HG03025 (cell line): ENCODE measurements at regions not wholly inside any gene's neighbourhood (a gene's known extent, or its start where the extent isn't known, plus 50 kb on each side); places are given as distances from the start of the nearest gene placed in this dataset.
"Not testable (repeated sequence)": the region's sequence is repeated elsewhere in the genome, so short reads cannot be mapped to it uniquely, and the experiment has no call there.

ENCODE experiments used
- ATAC-seq: cut with Tn5 transposase; IDR thresholded peaks from one replicate; pipeline ENCODE4 v1.9.1; 2021; ENCODE audit warnings: mild to moderate bottlenecking, moderate library complexity; ENCODE audit not compliant: unreplicated experiment, low FRiP score

DNA sequence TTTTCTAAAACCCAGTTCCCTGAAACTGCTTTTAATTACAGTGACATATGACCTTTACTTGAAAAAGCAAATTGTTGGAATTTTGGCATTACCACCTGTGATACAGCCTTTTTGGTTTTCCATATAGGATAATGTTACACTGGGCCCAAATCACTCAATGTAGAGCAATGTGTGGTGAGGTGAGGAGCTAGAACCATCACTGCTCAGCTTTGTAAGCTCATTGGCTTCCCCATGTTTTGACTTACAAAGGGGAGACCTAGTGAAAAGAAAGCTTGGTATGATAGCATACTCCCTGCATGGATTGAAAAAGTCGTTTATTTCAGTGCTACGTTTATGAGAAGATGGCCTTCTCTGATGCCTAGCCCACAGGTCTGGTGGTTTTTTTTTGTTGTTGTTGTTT lies 470.4 kb upstream of the EPHA7 start:
- no peak for ATAC-seq

GRCh38 chr6:93886416-93886815 lies 467.1 kb upstream of the EPHA7 start:
- ATAC-seq, result no peak

- no peak for ATAC-seq
Observed at GRCh38 chr6:93859971-93860370, 440.6 kb upstream of the EPHA7 start.

GRCh38 chr6:93858213-93858612 lies 438.9 kb upstream of the EPHA7 start:
- ATAC-seq, result no peak

DNA sequence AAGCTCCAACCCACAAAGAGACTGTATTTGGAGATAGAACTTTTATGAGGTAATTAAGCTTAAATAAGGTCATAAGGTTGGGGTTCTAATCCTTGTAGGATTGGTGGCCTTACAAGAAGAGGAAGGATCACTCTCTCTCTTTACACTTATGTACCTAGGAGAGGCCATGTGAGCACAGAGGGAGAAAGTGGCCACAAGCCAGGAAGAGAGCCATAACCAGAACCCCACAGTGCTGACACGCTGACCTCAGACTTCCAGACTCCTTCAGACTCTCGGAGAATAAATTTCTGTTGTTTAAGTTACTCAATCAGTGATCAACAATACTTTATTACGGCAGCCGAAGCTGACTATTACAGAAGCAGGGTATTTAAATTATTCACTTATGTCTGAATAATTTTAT lies 430.5 kb upstream of the EPHA7 start:
- ATAC-seq, result no peak

DNA sequence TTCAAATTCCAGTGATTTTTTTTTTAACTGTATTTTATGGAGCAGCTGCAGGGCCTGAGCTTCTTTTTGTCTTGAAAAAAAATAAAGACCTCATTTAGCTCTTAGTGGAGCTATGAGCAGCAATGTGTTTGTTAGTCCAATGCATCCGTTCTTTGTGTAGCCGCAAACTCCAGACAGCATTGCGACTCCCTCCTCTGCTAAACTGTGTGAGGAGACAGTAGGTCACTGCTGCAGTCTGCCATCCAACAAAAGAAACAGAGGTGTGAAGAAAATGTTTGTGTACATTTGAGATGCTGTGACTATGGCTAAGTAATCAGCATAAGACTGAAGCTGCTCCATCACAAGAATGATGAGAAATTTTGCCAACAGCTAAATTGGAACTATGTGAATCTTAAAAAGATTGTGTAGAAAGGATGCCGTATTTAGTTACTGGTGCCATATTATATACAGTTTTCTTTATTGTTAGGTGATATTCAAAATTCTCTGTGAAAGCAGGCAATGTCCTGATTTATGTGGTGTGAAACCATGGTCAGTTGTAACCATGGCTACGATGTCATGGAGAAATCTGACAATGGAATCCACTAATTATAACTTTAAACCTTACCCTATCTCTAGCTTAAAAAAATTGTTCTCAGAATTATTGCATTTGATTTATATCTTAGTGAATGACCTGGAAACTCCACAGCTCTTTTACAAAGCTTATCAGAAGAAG lies 428.8 kb upstream of the EPHA7 start:
- ATAC-seq, result no peak

DNA sequence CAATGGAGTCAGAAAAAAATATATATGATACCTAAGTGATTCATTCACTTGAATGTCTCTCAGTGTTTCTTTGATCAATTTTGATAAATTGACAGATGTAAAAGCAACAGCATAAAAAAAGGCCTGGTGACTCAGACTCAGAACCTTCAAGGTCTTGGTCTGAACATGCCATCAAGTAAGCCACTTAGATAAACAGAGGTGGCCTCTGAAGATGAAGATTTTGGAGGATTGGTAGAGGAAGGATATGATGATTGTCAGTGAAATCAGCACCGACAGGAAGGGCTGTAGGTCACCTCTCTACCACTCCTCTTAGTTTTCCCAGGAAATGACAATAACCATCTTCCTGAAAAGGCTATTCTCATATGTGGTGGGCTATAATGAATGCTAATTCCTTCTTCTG lies 422.8 kb upstream of the EPHA7 start:
- no peak for ATAC-seq

DNA sequence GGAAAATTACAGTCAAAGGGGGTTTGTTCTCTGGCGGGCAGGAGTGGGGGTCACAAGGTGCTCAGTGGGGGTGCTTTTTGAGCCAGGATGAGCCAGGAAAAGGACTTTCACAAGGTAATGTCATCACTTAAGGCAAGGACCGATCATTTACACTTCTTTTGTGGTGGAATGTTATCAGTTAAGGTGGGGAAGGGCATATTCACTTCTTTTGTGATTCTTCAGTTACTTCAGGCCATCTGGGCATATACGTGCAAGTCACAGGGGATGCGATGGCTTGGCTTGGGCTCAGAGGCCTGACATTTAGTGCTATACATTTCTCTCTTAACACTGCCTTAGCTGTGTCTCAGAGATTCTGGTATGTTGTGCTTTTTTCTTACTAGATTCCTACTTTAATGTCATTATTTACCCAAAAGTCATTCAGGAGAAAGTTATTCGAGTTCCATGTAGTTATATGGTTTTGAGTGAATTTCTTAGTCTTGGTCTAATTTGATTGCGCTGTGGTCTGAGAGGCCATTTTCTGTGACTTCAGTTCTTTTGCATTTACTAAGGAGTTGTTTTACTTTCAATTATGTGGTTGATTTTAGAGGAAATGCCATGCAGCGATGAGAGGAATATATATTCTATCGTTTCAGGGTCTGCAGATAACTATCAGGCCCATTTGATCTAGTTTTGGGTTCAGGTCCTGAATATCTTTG lies 416.2 kb upstream of the EPHA7 start:
- not testable (repeated sequence) for ATAC-seq

- not testable (repeated sequence) for ATAC-seq
Observed at GRCh38 chr6:93835026-93835425, 415.7 kb upstream of the EPHA7 start.

DNA sequence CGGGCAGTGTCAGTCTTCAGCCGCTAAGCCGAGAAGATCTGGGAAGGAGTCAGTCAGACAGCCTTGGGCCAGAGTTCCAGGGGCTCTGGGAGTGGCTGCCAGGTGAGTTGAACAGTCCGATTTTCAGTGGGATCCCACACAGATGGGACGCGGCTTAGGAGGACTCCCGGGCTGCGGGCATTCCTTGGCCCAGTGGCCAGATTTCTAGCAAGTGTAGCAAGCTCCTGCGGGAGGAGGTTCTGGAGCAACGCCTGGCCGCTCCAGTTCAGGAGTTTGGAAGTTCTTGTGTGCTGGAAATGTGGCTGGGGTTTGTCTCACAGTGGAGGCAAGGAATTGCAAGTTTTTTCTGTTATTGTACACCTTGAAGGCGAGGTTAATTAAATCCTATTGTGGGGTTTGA lies 414.0 kb upstream of the EPHA7 start:
- ATAC-seq, result not testable (repeated sequence)

- not testable (repeated sequence) for ATAC-seq
Observed at GRCh38 chr6:93829757-93830156, 410.4 kb upstream of the EPHA7 start.

DNA sequence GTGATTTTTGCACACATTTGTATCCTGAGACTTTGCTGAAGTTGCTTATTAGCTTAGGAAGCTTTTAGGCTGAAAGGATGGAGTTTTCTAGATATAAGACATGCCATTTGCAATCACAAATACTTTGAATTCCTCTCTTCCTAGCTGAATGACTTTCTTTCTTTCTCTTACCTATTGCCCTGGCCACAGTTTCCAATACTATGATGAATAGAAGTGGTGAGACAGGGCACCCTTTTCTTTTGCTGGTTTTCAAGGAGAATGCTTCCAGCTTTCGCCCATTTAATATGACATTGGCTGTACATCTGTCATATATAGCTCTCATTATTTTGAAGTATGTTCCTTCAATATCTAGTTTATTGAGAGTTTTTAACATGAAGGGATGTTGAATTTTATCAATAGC lies 409.6 kb upstream of the EPHA7 start:
- no peak for ATAC-seq

GRCh38 chr6:93828553-93828952 lies 409.2 kb upstream of the EPHA7 start:
- ATAC-seq, result no peak

GRCh38 chr6:93827728-93828127 lies 408.4 kb upstream of the EPHA7 start:
- no peak for ATAC-seq

GRCh38 chr6:93825950-93826349 lies 406.6 kb upstream of the EPHA7 start:
- ATAC-seq, result no peak

DNA sequence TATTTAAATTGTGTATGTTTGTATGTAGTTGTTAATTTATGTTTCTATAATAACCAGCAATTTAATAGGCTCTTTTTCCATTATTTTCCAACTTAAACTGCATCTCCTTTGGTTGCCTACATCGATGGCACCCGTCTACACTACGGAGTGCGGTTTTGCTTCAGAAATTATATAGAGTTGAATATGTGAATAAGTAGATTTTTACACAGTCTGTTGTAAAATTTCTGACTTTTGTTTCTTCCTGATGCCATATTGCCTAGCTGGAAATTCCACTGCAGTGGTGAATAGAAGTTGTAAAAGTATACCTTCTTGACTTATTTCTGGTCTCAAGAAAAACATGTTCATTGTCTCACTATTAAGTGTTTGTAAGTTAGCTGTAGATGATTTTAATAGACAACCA lies 404.1 kb upstream of the EPHA7 start:
- no peak for ATAC-seq

DNA sequence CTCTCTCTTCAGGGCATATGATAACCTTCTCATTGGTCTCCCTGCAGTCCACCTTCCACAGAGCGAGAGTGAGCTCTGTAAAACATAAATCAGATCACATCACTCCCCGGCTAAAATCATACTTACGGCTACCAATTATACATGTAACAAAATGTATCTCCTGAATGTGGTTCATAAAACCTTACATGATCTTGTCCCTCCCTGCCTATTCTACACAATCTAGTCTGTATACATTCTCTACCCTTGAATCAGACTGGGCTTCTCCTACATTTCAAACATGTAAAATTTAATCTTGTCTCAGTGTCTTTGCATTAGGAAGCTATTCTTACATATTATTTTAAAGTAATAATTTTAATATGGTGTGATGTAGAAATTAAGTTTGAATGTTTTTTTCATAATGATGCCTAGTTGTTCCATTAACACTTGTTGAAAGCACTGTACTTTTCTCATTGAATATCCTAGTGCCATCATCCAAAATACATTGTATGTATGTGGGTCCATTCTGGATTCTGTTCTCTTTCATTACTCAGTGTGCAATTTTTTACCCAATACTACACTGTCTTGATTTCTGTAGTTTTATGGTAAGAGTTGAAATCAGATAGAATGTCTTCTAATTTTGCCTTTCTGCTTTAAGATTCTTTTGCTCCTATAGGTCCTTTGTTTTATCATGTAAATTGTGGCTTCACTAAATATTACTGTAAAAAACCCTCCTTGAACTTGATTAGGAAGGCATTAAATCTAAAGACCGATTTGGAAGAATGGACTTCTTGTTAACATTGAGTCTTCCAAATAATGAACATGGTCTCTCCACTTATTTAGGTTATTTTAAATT lies 403.3 kb upstream of the EPHA7 start:
- no peak for ATAC-seq

- no peak for ATAC-seq
Observed at GRCh38 chr6:93821953-93822352, 402.6 kb upstream of the EPHA7 start.

GRCh38 chr6:93820465-93821082 lies 401.2 kb upstream of the EPHA7 start:
- no peak for ATAC-seq

DNA sequence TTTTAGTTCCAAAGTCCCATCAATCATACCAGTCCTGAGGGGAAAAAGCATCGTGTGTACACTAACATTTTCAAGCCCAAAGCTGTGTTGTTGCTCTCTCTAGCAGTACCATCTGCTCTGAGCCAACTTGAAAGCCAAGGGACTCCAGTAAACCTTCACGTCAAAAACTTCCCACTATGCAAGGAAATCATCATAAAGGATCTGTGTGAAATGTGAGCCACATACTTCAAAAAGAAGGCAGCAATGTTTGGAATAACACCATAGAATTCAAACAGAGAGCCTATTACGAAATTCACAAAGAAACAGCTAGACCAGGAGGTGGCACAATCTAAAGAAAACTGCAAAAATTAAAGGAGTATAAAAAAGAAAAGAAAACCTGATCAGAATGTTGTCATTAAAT lies 399.8 kb upstream of the EPHA7 start:
- no peak for ATAC-seq

- ATAC-seq, result no peak
Observed at GRCh38 chr6:93817937-93818336, 398.6 kb upstream of the EPHA7 start.
